Colonic mucosa (tissue), 4 donors: ENCODE measurements at regions not wholly inside any gene's neighbourhood (a gene's known extent, or its start where the extent isn't known, plus 50 kb on each side); places are given as distances from the start of the nearest gene placed in this dataset.

ENCODE experiments used
- DNase-seq: peaks from one replicate; pipeline ENCODE4 v3.0.0-alpha.2; 2020
- H3K27ac ChIP-seq: fragments of 200-600 bp; one replicate; pipeline ENCODE4 v1.8.0; 2021
- H3K27me3 ChIP-seq: fragments of 200-600 bp; one replicate; pipeline ENCODE4 v1.8.0; 2021
- H3K36me3 ChIP-seq: fragments of 200-600 bp; one replicate; pipeline ENCODE4 v1.8.0; 2021
- H3K4me1 ChIP-seq: fragments of 200-600 bp; one replicate; pipeline ENCODE4 v1.8.0; 2021; ENCODE audit warnings: mild to moderate bottlenecking
- H3K4me3 ChIP-seq: fragments of 200-600 bp; one replicate; pipeline ENCODE4 v1.8.0; 2021
- H3K9ac ChIP-seq, 2 donors: one replicate each; pipeline ENCODE4 v1.7.0; 2013; ENCODE audit warnings: control low read depth in 2 of 2, low read depth in 2 of 2, low read length in 2 of 2
- H3K9me3 ChIP-seq: fragments of 200-600 bp; one replicate; pipeline ENCODE4 v1.8.0; 2021
- CTCF ChIP-seq: fragments of 200-600 bp; IDR thresholded peaks from one replicate; pipeline ENCODE4 v1.8.0; 2022; ENCODE audit warnings: antibody characterized with exemption, mild to moderate bottlenecking
- intact Hi-C: fragments of 100-400 bp; cut with DNase I; formaldehyde crosslinking; loops from one replicate; pipeline ENCODE4 v1.14.1; 2022
- donor health status: healthy.
- donor health status: DM: no; HTN: no; CAD: no.
- donor health status: DM: no; HTN: no; CAD: no.

- no peaks in the 10 kb centered on the region for H3K27me3 ChIP-seq
- H3K36me3 ChIP-seq, result no peaks in the 10 kb centered on the region
- H3K27ac ChIP-seq, result no peak overlapping the region
- TF ChIP-seq CTCF, result no peak
- no peak for DNase-seq
- H3K4me1 ChIP-seq, result no peaks in the 10 kb centered on the region
- intact Hi-C loops, result no loop called here
- H3K9ac ChIP-seq, result no peak overlapping the region
- H3K9me3 ChIP-seq, result no peaks in the 10 kb centered on the region
- no peak overlapping the region for H3K4me3 ChIP-seq
These were observed 200.5 kb upstream of the CXorf66 start for GRCh38 chrX:140165849-140166248.

GRCh38 chrX:140164391-140164790 is 199.1 kb upstream of the CXorf66 start:
- Histone ChIP-seq H3K4me3 (no peak overlapping the region), H3K9ac (no peak overlapping the region), H3K9me3 (no peaks in the 10 kb centered on the region), H3K36me3 (no peaks in the 10 kb centered on the region), H3K27me3 (no peaks in the 10 kb centered on the region), H3K4me1 (no peaks in the 10 kb centered on the region), H3K27ac (no peak overlapping the region)
- no peak for TF ChIP-seq CTCF
- intact Hi-C loops, result no loop called here
- DNase-seq, result no peak

- no peaks in the 10 kb centered on the region for H3K4me1 ChIP-seq
- intact Hi-C loops, result no loop called here
- no peak for DNase-seq
These were observed 198.2 kb upstream of the CXorf66 start for GRCh38 chrX:140163371-140164159.

GRCh38 chrX:140157611-140158010 is 192.3 kb upstream of the CXorf66 start:
- intact Hi-C loops, result no loop called here
- TF ChIP-seq CTCF, result no peak
- Histone ChIP-seq H3K4me3 (no peak overlapping the region), H3K36me3 (no peaks in the 10 kb centered on the region), H3K27ac (no peak overlapping the region), H3K27me3 (no peaks in the 10 kb centered on the region), H3K9ac (no peak overlapping the region), H3K4me1 (no peaks in the 10 kb centered on the region), H3K9me3 (no peaks in the 10 kb centered on the region)
- no peak for DNase-seq

More at GRCh38 chrX:140163371-140164159, 198.2 kb upstream of the CXorf66 start:
- H3K9ac ChIP-seq, result no peak overlapping the region
- H3K9me3 ChIP-seq, result no peaks in the 10 kb centered on the region
- no peak for TF ChIP-seq CTCF
- no peak overlapping the region for H3K27ac ChIP-seq
- H3K27me3 ChIP-seq, result no peaks in the 10 kb centered on the region
- no peak overlapping the region for H3K4me3 ChIP-seq
- H3K36me3 ChIP-seq, result no peaks in the 10 kb centered on the region

- H3K36me3 ChIP-seq, result no peaks in the 10 kb centered on the region
- no peak for TF ChIP-seq CTCF
- H3K27ac ChIP-seq, result no peak overlapping the region
- H3K4me1 ChIP-seq, result no peaks in the 10 kb centered on the region
- H3K9ac ChIP-seq, result no peak overlapping the region
- DNase-seq, result no peak
- intact Hi-C loops, result no loop called here
- no peaks in the 10 kb centered on the region for H3K27me3 ChIP-seq
- H3K9me3 ChIP-seq, result no peaks in the 10 kb centered on the region
- no peak overlapping the region for H3K4me3 ChIP-seq
These were observed 191.8 kb upstream of the CXorf66 start for GRCh38 chrX:140157143-140157542.
